ENCODE measurements at regions not wholly inside any gene's neighbourhood (a gene's known extent, or its start where the extent isn't known, plus 50 kb on each side); places are given as distances from the start of the nearest gene placed in this dataset.

GRCh38 chr7:25395976-25396375 is 167.7 kb upstream of the NPVF start:
- no peak for DNase-seq (ENCODE audit: low spot score)

GRCh38 chr7:25396668-25397067 is 168.4 kb upstream of the NPVF start:
- no peak for DNase-seq (ENCODE audit: low spot score)

GRCh38 chr7:25398418-25398817 is 170.1 kb upstream of the NPVF start:
- no peak for DNase-seq (ENCODE audit: low spot score)

- DNase-seq (ENCODE audit: low spot score): no peak
These were observed 170.9 kb upstream of the NPVF start for GRCh38 chr7:25399000-25399750.

GRCh38 chr7:25402532-25402931 is 174.2 kb upstream of the NPVF start:
- DNase-seq (ENCODE audit: low spot score): no peak

- DNase-seq (ENCODE audit: low spot score): no peak
These were observed 177.4 kb upstream of the NPVF start for GRCh38 chr7:25405736-25406135.

GRCh38 chr7:25407053-25407452 is 178.8 kb upstream of the NPVF start:
- no peak for DNase-seq (ENCODE audit: low spot score)

- no peak for DNase-seq (ENCODE audit: low spot score)
These were observed 179.9 kb upstream of the NPVF start for GRCh38 chr7:25408012-25408687.

GRCh38 chr7:25408876-25409275 is 180.6 kb upstream of the NPVF start:
- DNase-seq (ENCODE audit: low spot score): no peak

GRCh38 chr7:25409897-25410636 is 181.8 kb upstream of the NPVF start:
- no peak for DNase-seq (ENCODE audit: low spot score)

GRCh38 chr7:25420771-25421170 is 192.5 kb upstream of the NPVF start:
- DNase-seq (ENCODE audit: low spot score): no peak

GRCh38 chr7:25424113-25424512 is 195.8 kb upstream of the NPVF start:
- DNase-seq (ENCODE audit: low spot score): no peak

- no peak for DNase-seq (ENCODE audit: low spot score)
These were observed 196.6 kb upstream of the NPVF start for GRCh38 chr7:25424855-25425254.

GRCh38 chr7:25427721-25428120 is 199.4 kb upstream of the NPVF start:
- DNase-seq (ENCODE audit: low spot score): no peak

GRCh38 chr7:25429731-25430130 is 201.4 kb upstream of the NPVF start:
- no peak for DNase-seq (ENCODE audit: low spot score)

GRCh38 chr7:25430200-25430931 is 202.1 kb upstream of the NPVF start:
- DNase-seq (ENCODE audit: low spot score): no peak

GRCh38 chr7:25431956-25432450 is 203.7 kb upstream of the NPVF start:
- DNase-seq (ENCODE audit: low spot score): no peak

- DNase-seq (ENCODE audit: low spot score): no peak
These were observed 204.5 kb upstream of the NPVF start for GRCh38 chr7:25432807-25433206.

GRCh38 chr7:25436413-25436812 is 208.1 kb upstream of the NPVF start:
- no peak for DNase-seq (ENCODE audit: low spot score)

- no peak for DNase-seq (ENCODE audit: low spot score)
These were observed 209.0 kb upstream of the NPVF start for GRCh38 chr7:25437308-25437707.

GRCh38 chr7:25444991-25445390 is 216.7 kb upstream of the NPVF start:
- no peak for DNase-seq (ENCODE audit: low spot score)

- no peak for DNase-seq (ENCODE audit: low spot score)
These were observed 220.0 kb upstream of the NPVF start for GRCh38 chr7:25448301-25448700.
